ENCODE measurements at regions not wholly inside any gene's neighbourhood (a gene's known extent, or its start where the extent isn't known, plus 50 kb on each side); places are given as distances from the start of the nearest gene placed in this dataset.

DNA sequence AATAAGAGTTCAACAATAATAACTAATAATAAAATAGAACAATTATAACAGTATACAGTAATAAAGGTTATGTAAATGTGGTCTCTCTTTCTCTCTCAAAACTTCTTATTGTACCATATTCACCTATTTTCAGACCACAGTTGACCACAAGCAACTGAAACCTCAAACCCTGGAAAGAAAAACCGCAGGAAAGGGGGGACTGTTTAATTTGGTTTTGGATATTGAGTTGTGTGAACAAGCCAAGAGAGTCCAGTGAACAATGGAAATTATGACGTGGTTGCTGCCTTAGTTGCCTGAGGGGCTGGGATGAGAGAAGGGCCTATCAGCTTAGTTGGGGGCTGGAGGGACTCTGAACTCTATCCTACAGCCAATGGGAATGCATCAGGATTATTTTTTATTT is 178.7 kb upstream of the POU2AF2 start:
- TF ChIP-seq L3MBTL2 (conservative IDR thresholded peaks at IDR 0.05) (no peak), ZNF384 (IDR thresholded peaks at IDR 0.05) (no peak), BHLHE40 (IDR thresholded peaks at IDR 0.05; ENCODE audit: borderline replicate concordance) (no peak), FOXK2 (IDR thresholded peaks at IDR 0.05) (no peak), FOXA1 (IDR thresholded peaks at IDR 0.05) (no peak), HDGF (IDR thresholded peaks at IDR 0.05; ENCODE audit: borderline replicate concordance) (no peak), SP1 (IDR thresholded peaks at IDR 0.05) (no peak), ARNT (IDR thresholded peaks at IDR 0.05) (no peak), CTBP1 (IDR thresholded peaks at IDR 0.05; ENCODE audit: borderline replicate concordance) (no peak), TARDBP (IDR thresholded peaks at IDR 0.05) (no peak), SUZ12 (IDR thresholded peaks at IDR 0.05) (no peak), FOXM1 (IDR thresholded peaks at IDR 0.05; ENCODE audit: borderline replicate concordance) (no peak), NFRKB (IDR thresholded peaks at IDR 0.05) (no peak), LEF1 (IDR thresholded peaks at IDR 0.05; ENCODE audit: borderline replicate concordance) (no peak), ELF4 (IDR thresholded peaks at IDR 0.05) (no peak)
- TF ChIP-seq, protein P1, sequence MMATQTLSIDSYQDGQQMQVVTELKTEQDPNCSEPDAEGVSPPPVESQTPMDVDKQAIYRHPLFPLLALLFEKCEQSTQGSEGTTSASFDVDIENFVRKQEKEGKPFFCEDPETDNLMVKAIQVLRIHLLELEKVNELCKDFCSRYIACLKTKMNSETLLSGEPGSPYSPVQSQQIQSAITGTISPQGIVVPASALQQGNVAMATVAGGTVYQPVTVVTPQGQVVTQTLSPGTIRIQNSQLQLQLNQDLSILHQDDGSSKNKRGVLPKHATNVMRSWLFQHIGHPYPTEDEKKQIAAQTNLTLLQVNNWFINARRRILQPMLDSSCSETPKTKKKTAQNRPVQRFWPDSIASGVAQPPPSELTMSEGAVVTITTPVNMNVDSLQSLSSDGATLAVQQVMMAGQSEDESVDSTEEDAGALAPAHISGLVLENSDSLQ (IDR thresholded peaks at IDR 0.05): no peak
- no peak for DNase-seq (ENCODE audit: extremely low spot score)
- ChIA-PET CTCF (no interaction called here), POLR2A (no interaction called here)

DNA sequence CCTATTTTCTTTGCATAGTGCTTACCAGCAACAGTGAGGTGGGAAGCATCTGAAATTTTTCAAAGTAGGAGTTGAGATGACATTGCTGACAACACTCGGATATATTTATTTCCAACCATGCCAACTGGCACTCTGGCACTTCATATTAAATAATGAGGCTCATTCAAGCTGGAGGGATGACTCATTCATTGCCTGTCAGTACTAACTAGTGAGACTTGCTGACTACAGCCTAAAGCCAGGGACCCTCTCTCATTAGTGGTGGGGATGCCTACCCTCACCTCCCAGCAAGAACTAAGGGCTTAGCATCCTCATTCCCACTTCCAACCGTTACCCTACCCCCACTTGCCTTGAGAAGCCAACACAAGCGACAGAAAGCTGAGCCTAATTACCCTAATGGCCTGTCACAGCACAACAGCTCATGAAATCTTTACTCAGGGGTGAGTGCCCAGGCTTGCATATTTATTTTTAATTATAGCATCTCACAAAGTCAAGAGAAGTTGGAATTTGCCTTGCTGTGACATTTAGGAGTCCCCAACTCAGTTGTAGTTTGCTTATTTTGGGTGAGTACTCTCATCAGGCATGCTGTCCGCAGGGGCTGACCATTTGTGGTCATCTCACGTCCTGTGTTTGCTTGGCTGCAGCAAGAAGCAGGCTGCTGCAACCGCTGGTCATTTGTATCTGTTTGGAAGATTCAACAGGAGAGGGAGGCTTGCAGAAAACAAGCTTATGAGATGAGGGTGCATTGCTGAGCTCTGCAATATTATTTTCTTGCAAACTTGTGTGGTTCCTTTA is 181.6 kb upstream of the POU2AF2 start:
- ChIA-PET CTCF (no interaction called here), POLR2A (no interaction called here)
- TF ChIP-seq FOXM1 (IDR thresholded peaks at IDR 0.05; ENCODE audit: borderline replicate concordance) (no peak), FOXA1 (IDR thresholded peaks at IDR 0.05) (no peak), TARDBP (IDR thresholded peaks at IDR 0.05) (no peak), FOXK2 (IDR thresholded peaks at IDR 0.05) (no peak), SUZ12 (IDR thresholded peaks at IDR 0.05) (no peak), ZNF384 (IDR thresholded peaks at IDR 0.05) (no peak), ELF4 (IDR thresholded peaks at IDR 0.05) (no peak), SP1 (IDR thresholded peaks at IDR 0.05) (no peak), HDGF (IDR thresholded peaks at IDR 0.05; ENCODE audit: borderline replicate concordance) (no peak), BHLHE40 (IDR thresholded peaks at IDR 0.05; ENCODE audit: borderline replicate concordance) (no peak), LEF1 (IDR thresholded peaks at IDR 0.05; ENCODE audit: borderline replicate concordance) (no peak), NFRKB (IDR thresholded peaks at IDR 0.05) (no peak)
- TF ChIP-seq, protein P1 (IDR thresholded peaks at IDR 0.05): no peak
- DNase-seq (ENCODE audit: extremely low spot score): no peak

DNA sequence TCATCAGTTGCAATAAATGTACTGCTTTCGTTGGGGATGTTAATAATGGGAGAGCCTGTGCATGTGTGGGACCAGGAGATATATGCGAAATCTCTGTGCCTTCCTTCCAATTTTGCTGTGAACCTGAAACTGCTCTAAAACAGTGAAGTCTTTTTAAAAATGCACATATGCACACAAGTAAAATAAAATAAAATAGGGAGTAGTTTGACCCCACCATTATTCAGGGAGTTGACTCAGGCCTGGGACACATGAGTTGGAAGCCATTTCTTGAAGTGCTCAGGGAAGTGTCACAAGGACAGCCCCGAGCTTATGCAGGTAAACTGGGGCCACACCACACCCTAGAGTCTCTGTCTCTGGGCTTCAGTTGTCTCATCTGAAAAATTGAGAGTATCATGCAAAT is 183.1 kb upstream of the POU2AF2 start:
- POLR2A ChIA-PET: no interaction called here
- no peak for DNase-seq (ENCODE audit: extremely low spot score)
- TF ChIP-seq CTBP1 (IDR thresholded peaks at IDR 0.05; ENCODE audit: borderline replicate concordance) (no peak), SUZ12 (IDR thresholded peaks at IDR 0.05) (no peak), ELF4 (IDR thresholded peaks at IDR 0.05) (no peak), LEF1 (IDR thresholded peaks at IDR 0.05; ENCODE audit: borderline replicate concordance) (no peak), BHLHE40 (IDR thresholded peaks at IDR 0.05; ENCODE audit: borderline replicate concordance) (no peak), SP1 (IDR thresholded peaks at IDR 0.05) (no peak), ARNT (IDR thresholded peaks at IDR 0.05) (no peak), FOXM1 (IDR thresholded peaks at IDR 0.05; ENCODE audit: borderline replicate concordance) (no peak), L3MBTL2 (conservative IDR thresholded peaks at IDR 0.05) (no peak), HDGF (IDR thresholded peaks at IDR 0.05; ENCODE audit: borderline replicate concordance) (no peak), FOXA1 (IDR thresholded peaks at IDR 0.05) (no peak), ZNF384 (IDR thresholded peaks at IDR 0.05) (no peak), FOXK2 (IDR thresholded peaks at IDR 0.05) (no peak), TARDBP (IDR thresholded peaks at IDR 0.05) (no peak), NFRKB (IDR thresholded peaks at IDR 0.05) (no peak)
- TF ChIP-seq, protein P1 (IDR thresholded peaks at IDR 0.05): no peak
- CTCF ChIA-PET: no interaction called here

DNA sequence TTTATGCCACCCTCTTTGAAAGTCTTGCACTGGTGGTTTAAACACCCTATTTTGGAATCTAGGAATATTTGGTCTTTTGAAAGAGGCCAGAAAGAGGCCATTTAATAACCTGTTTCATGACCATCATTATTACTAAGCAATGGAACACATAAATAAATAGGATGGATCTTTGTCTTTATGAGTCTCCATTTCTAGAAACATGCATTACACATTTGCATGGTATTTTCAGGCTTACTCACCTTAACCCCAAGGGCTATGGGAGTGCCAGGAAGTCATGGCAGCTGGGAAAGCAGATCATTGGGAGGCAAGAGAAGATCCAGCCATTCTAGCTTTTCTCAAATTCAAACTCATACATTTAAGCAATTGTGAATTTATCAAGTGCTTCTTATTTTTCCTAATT is 185.8 kb upstream of the POU2AF2 start:
- TF ChIP-seq NFRKB (IDR thresholded peaks at IDR 0.05): no peak
- no peak for TF ChIP-seq LEF1 (IDR thresholded peaks at IDR 0.05; ENCODE audit: borderline replicate concordance)
- no peak for TF ChIP-seq ZNF384 (IDR thresholded peaks at IDR 0.05)
- TF ChIP-seq HDGF (IDR thresholded peaks at IDR 0.05; ENCODE audit: borderline replicate concordance): no peak
- TF ChIP-seq ARNT (IDR thresholded peaks at IDR 0.05): no peak
- no peak for TF ChIP-seq ELF4 (IDR thresholded peaks at IDR 0.05)
- TF ChIP-seq SUZ12 (IDR thresholded peaks at IDR 0.05): no peak
- TF ChIP-seq, protein P1 (IDR thresholded peaks at IDR 0.05): no peak
- TF ChIP-seq FOXA1 (IDR thresholded peaks at IDR 0.05): no peak
- no peak for TF ChIP-seq L3MBTL2 (conservative IDR thresholded peaks at IDR 0.05)
- TF ChIP-seq FOXK2 (IDR thresholded peaks at IDR 0.05): no peak
- no peak for TF ChIP-seq FOXM1 (IDR thresholded peaks at IDR 0.05; ENCODE audit: borderline replicate concordance)
- TF ChIP-seq SP1 (IDR thresholded peaks at IDR 0.05): no peak
- TF ChIP-seq CTBP1 (IDR thresholded peaks at IDR 0.05; ENCODE audit: borderline replicate concordance): no peak
- TF ChIP-seq BHLHE40 (IDR thresholded peaks at IDR 0.05; ENCODE audit: borderline replicate concordance): no peak
- TF ChIP-seq TARDBP (IDR thresholded peaks at IDR 0.05): no peak
- CTCF ChIA-PET: interaction anchor here (0.5 kb wide), 1 partner anchor 11 kb away, joined by 3 read pairs; no protein-coding TSS in a partner anchor
- POLR2A ChIA-PET: no interaction called here
- DNase-seq (ENCODE audit: extremely low spot score): no peak

DNA sequence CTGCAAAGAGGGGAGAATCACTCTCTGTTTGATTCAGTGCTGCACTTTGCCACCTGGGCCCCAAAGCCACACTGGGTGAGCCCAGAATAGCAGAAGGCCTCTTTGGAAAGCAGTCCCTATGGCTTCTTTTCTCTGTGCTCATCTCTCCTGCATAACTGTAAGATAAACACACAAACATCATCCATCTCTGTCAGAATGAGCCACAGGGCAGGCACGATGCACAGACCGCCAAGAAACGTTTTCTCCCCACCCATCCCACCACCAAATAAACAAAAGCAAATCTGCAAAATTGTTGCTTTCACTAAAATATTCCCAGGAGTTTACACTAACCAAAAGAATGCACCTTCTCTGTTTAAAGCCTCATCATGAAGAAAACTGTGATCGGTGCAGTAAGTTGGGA is 196.4 kb upstream of the POU2AF2 start:
- no peak for TF ChIP-seq SP1 (IDR thresholded peaks at IDR 0.05)
- TF ChIP-seq, protein P1 (IDR thresholded peaks at IDR 0.05): no peak
- no peak for TF ChIP-seq HDGF (IDR thresholded peaks at IDR 0.05; ENCODE audit: borderline replicate concordance)
- TF ChIP-seq ZNF384 (IDR thresholded peaks at IDR 0.05): no peak
- TF ChIP-seq L3MBTL2 (conservative IDR thresholded peaks at IDR 0.05): no peak
- TF ChIP-seq NFRKB (IDR thresholded peaks at IDR 0.05): no peak
- no peak for TF ChIP-seq SUZ12 (IDR thresholded peaks at IDR 0.05)
- no peak for TF ChIP-seq FOXK2 (IDR thresholded peaks at IDR 0.05)
- no peak for TF ChIP-seq TARDBP (IDR thresholded peaks at IDR 0.05)
- no peak for TF ChIP-seq FOXM1 (IDR thresholded peaks at IDR 0.05; ENCODE audit: borderline replicate concordance)
- no peak for TF ChIP-seq ELF4 (IDR thresholded peaks at IDR 0.05)
- no peak for TF ChIP-seq BHLHE40 (IDR thresholded peaks at IDR 0.05; ENCODE audit: borderline replicate concordance)
- TF ChIP-seq ARNT (IDR thresholded peaks at IDR 0.05): no peak
- no peak for TF ChIP-seq CTBP1 (IDR thresholded peaks at IDR 0.05; ENCODE audit: borderline replicate concordance)
- no peak for TF ChIP-seq LEF1 (IDR thresholded peaks at IDR 0.05; ENCODE audit: borderline replicate concordance)
- POLR2A ChIA-PET: no interaction called here
- no peak for DNase-seq (ENCODE audit: extremely low spot score)
- CTCF ChIA-PET: interaction anchor here (0.7 kb wide), 1 partner anchor 10 kb away, joined by 3 read pairs; no protein-coding TSS in a partner anchor
